Prostate gland (tissue), 2 donors: ENCODE measurements at regions not wholly inside any gene's neighbourhood (a gene's known extent, or its start where the extent isn't known, plus 50 kb on each side); places are given as distances from the start of the nearest gene placed in this dataset.

Source experiments
- CTCF ChIP-seq, 4 experiments: fragments of 200-600 bp in 2 of 4; fragments of 450-650 bp in 2 of 4; sonication (generic) in 2 of 4; IDR thresholded peaks; 1 replicate in 3 of 4; 2 replicates in 1 of 4; pipeline ENCODE4 v1.5.1; 2016 to 2019; ENCODE audit warnings: antibody characterized with exemption in 4 of 4, mild to moderate bottlenecking in 2 of 4, moderate library complexity in 2 of 4
- POLR2A ChIP-seq: fragments of 450-650 bp; IDR thresholded peaks from one replicate; pipeline ENCODE4 v1.6.1; 2016; ENCODE audit warnings: antibody characterized with exemption, mild to moderate bottlenecking
- POLR2AphosphoS5 ChIP-seq: sonication (generic); formaldehyde crosslinking; IDR thresholded peaks from one replicate; pipeline ENCODE4 v1.6.1; 2017; ENCODE audit warnings: antibody characterized with exemption

DNA sequence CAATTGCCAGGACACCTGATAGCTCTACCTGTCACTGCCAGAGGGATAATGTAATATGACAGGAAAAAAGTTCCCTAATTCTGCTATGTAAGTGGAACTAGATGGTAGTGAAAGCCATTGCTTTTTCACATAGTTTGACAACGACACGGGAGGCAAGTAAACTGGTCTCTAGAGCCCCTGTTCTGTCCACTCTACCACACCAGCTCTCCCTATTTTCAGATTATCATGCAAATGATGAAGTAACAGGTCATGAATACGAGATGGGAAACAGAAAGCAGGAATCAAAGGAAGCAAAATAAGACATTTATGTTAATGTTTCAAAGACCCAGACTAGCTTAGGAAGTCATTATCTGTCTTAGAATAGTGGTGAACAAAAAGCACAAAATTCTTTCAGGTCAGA is 56.2 kb downstream of the TAF11L14 start:
- no peak for TF ChIP-seq CTCF (IDR thresholded peaks at IDR 0.05)
- no peak for TF ChIP-seq POLR2AphosphoS5
- no peak for TF ChIP-seq POLR2A
